Neural progenitor cell (in vitro differentiated cells): ENCODE measurements at regions not wholly inside any gene's neighbourhood (a gene's known extent, or its start where the extent isn't known, plus 50 kb on each side); places are given as distances from the start of the nearest gene placed in this dataset.

Experiments used
- DNase-seq: peaks from one replicate; pipeline ENCODE4 v3.0.0-alpha.2; 2016; ENCODE audit warnings: low spot score
- H2AFZ ChIP-seq: fragments of 200-600 bp; sonication (generic); replicated peaks from 2 replicates; pipeline ENCODE4 v1.6.1; 2016; ENCODE audit warnings: antibody characterized with exemption
- H3F3A ChIP-seq: fragments of 200-600 bp; sonication (generic); 2 replicates; pipeline ENCODE4 v1.6.1; 2016; ENCODE audit warnings: antibody characterized with exemption, low read depth
- H3K27ac ChIP-seq: fragments of 200-600 bp; sonication (generic); 2 replicates; pipeline ENCODE4 v1.5.1; 2016; ENCODE audit warnings: mild to moderate bottlenecking
- H3K27me3 ChIP-seq: fragments of 200-600 bp; sonication (generic); 2 replicates; pipeline ENCODE4 v1.6.1; 2016; ENCODE audit warnings: mild to moderate bottlenecking, moderate library complexity
- H3K36me3 ChIP-seq: fragments of 200-600 bp; sonication (generic); 2 replicates; pipeline ENCODE4 v1.5.1; 2016
- H3K4me1 ChIP-seq: fragments of 200-600 bp; sonication (generic); 2 replicates; pipeline ENCODE4 v1.6.1; 2016; ENCODE audit warnings: mixed run types
- H3K4me2 ChIP-seq: fragments of 200-600 bp; sonication (generic); 2 replicates; pipeline ENCODE4 v1.6.1; 2016
- H3K4me3 ChIP-seq: fragments of 200-600 bp; sonication (generic); 2 replicates; pipeline ENCODE4 v1.5.1; 2016
- H3K79me2 ChIP-seq: fragments of 200-600 bp; sonication (generic); 2 replicates; pipeline ENCODE4 v1.6.1; 2016; ENCODE audit warnings: low read depth
- H3K9ac ChIP-seq: fragments of 200-600 bp; sonication (generic); 2 replicates; pipeline ENCODE4 v1.6.1; 2016
- H3K9me3 ChIP-seq: fragments of 200-600 bp; sonication (generic); 2 replicates; pipeline ENCODE4 v1.5.1; 2016; ENCODE audit warnings: low read depth
- H4K20me1 ChIP-seq: fragments of 200-600 bp; sonication (generic); 2 replicates; pipeline ENCODE4 v1.6.1; 2016; ENCODE audit warnings: low read depth
- H3K27ac Mint-ChIP-seq: 3 replicates; pipeline ENCODE4 v1.8.0; 2021; ENCODE audit warnings: mixed read lengths
- H3K27me3 Mint-ChIP-seq: 2 replicates; pipeline ENCODE4 v1.8.0; 2022; ENCODE audit warnings: low read depth, mild to moderate bottlenecking, inconsistent platforms, moderate library complexity, mixed read lengths; ENCODE audit not compliant: insufficient read depth
- H3K36me3 Mint-ChIP-seq: 3 replicates; pipeline ENCODE4 v1.8.0; 2021; ENCODE audit warnings: mixed read lengths
- H3K4me1 Mint-ChIP-seq: 3 replicates; pipeline ENCODE4 v1.8.0; 2021; ENCODE audit warnings: mixed read lengths
- H3K4me3 Mint-ChIP-seq: 3 replicates; pipeline ENCODE4 v1.8.0; 2021; ENCODE audit warnings: mild to moderate bottlenecking, moderate library complexity, mixed read lengths
- H3K9me3 Mint-ChIP-seq: 3 replicates; pipeline ENCODE4 v1.8.0; 2020; ENCODE audit warnings: mixed read lengths
- CTCF ChIP-seq: fragments of 200-600 bp; sonication (generic); IDR thresholded peaks from 2 replicates; pipeline ENCODE4 v1.5.1; 2017; ENCODE audit warnings: antibody characterized with exemption, mild to moderate bottlenecking
- EZH2 ChIP-seq: fragments of 200-600 bp; sonication (generic); IDR thresholded peaks from 2 replicates; pipeline ENCODE4 v1.6.1; 2017; ENCODE audit warnings: antibody characterized with exemption, mild to moderate bottlenecking, moderate library complexity
- EZH2phosphoT487 ChIP-seq: fragments of 200-600 bp; sonication (generic); IDR thresholded peaks from 2 replicates; pipeline ENCODE4 v1.6.1; 2017; ENCODE audit warnings: antibody characterized with exemption

DNA sequence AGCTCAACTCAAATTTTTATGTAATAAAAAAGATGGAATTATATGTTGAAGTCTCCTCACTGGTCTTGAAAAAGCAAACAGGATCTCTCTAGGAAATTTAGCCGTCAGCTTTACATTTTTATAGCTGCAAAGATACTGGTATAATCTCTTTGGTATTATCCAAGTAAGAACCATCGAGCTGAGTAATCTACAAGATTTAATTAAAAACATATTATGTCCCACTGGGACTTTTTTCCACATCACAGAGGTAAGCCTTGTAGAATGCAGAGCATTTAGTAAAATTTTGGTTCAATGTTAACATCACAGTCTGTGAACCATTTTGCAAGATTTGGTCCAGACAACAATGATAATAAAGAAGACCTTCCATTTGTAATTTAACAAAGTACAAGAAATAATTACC lies 162.6 kb upstream of the SLC39A10 start:
- Mint-ChIP-seq H3K4me3 (no peak overlapping the region), H3K36me3 (no peaks in the 10 kb centered on the region), H3K27me3 (no peaks in the 10 kb centered on the region), H3K4me1 (peaks cover 5% of the 10 kb centered on the region), H3K9me3 (no peaks in the 10 kb centered on the region), H3K27ac (no peak overlapping the region)
- no peak overlapping the region for H3K9ac ChIP-seq
- TF ChIP-seq EZH2 (no peak), EZH2phosphoT487 (no peak), CTCF (no peak)
- no peaks in the 10 kb centered on the region for H3K27me3 ChIP-seq
- no peak overlapping the region for H3K4me3 ChIP-seq
- no peak for DNase-seq
- H3F3A ChIP-seq: no peaks in the 10 kb centered on the region
- no peak overlapping the region for H3K27ac ChIP-seq
- no peaks in the 10 kb centered on the region for H4K20me1 ChIP-seq
- H3K36me3 ChIP-seq: no peaks in the 10 kb centered on the region
- H2AFZ ChIP-seq: no peak overlapping the region
- H3K9me3 ChIP-seq: no peaks in the 10 kb centered on the region
- H3K4me2 ChIP-seq: no peak overlapping the region
- H3K79me2 ChIP-seq: no peaks in the 10 kb centered on the region
- H3K4me1 ChIP-seq: no peaks in the 10 kb centered on the region

- Mint-ChIP-seq H3K27me3 (no peaks in the 10 kb centered on the region), H3K4me1 (peaks cover 5% of the 10 kb centered on the region), H3K4me3 (no peak overlapping the region), H3K27ac (no peak overlapping the region), H3K9me3 (no peaks in the 10 kb centered on the region), H3K36me3 (no peaks in the 10 kb centered on the region)
- Histone ChIP-seq H3K9me3 (no peaks in the 10 kb centered on the region), H3K9ac (no peak overlapping the region), H3K27me3 (no peaks in the 10 kb centered on the region), H3K4me3 (no peak overlapping the region), H4K20me1 (no peaks in the 10 kb centered on the region), H2AFZ (no peak overlapping the region), H3K4me1 (no peaks in the 10 kb centered on the region), H3K4me2 (no peak overlapping the region), H3K27ac (no peak overlapping the region), H3K36me3 (no peaks in the 10 kb centered on the region), H3F3A (no peaks in the 10 kb centered on the region), H3K79me2 (no peaks in the 10 kb centered on the region)
- no peak for TF ChIP-seq CTCF
- no peak for TF ChIP-seq EZH2phosphoT487
- TF ChIP-seq EZH2: no peak
- DNase-seq: no peak
Observed at GRCh38 chr2:195493416-195493815, 163.6 kb upstream of the SLC39A10 start.

DNA sequence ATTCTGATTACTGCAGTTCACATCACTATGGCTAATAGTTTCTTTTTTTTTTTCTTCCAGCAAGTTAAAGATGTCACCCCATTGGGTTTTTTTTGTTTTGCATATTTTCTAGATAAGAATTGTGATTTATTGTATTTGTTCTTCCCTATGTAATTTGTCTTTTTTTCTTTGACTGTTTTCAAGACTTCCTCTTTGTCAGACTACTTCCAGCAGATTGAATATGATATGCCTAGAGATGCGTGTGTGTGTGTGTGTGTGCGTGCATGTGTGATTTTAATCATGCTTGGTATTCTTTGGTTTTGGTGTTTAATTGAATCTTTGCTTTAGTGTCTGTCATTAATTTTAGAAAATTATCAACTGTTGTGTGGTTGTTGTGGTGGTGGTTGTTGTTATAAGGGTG lies 166.7 kb upstream of the SLC39A10 start:
- no peaks in the 10 kb centered on the region for H3F3A ChIP-seq
- Mint-ChIP-seq H3K27ac (no peak overlapping the region), H3K9me3 (no peaks in the 10 kb centered on the region), H3K4me3 (no peak overlapping the region), H3K4me1 (peaks cover 8% of the 10 kb centered on the region), H3K27me3 (no peaks in the 10 kb centered on the region), H3K36me3 (no peaks in the 10 kb centered on the region)
- H2AFZ ChIP-seq: no peak overlapping the region
- no peaks in the 10 kb centered on the region for H3K79me2 ChIP-seq
- H3K9ac ChIP-seq: no peak overlapping the region
- H3K4me2 ChIP-seq: no peak overlapping the region
- no peaks in the 10 kb centered on the region for H3K27me3 ChIP-seq
- H3K4me3 ChIP-seq: no peak overlapping the region
- no peaks in the 10 kb centered on the region for H4K20me1 ChIP-seq
- no peaks in the 10 kb centered on the region for H3K9me3 ChIP-seq
- H3K27ac ChIP-seq: no peak overlapping the region
- TF ChIP-seq EZH2 (no peak), CTCF (no peak), EZH2phosphoT487 (no peak)
- H3K36me3 ChIP-seq: no peaks in the 10 kb centered on the region
- DNase-seq: no peak
- H3K4me1 ChIP-seq: no peaks in the 10 kb centered on the region

- no peak overlapping the region for H3K4me2 ChIP-seq
- no peaks in the 10 kb centered on the region for H3K27me3 ChIP-seq
- H3K4me3 Mint-ChIP-seq: no peak overlapping the region
- H3F3A ChIP-seq: no peaks in the 10 kb centered on the region
- H4K20me1 ChIP-seq: no peaks in the 10 kb centered on the region
- H3K27ac ChIP-seq: no peak overlapping the region
- TF ChIP-seq EZH2phosphoT487 (no peak), CTCF (no peak), EZH2 (no peak)
- H3K36me3 Mint-ChIP-seq: no peaks in the 10 kb centered on the region
- no peaks in the 10 kb centered on the region for H3K9me3 ChIP-seq
- no peak for DNase-seq
- no peak overlapping the region for H3K9ac ChIP-seq
- no peak overlapping the region for H3K27ac Mint-ChIP-seq
- H3K36me3 ChIP-seq: no peaks in the 10 kb centered on the region
- no peaks in the 10 kb centered on the region for H3K79me2 ChIP-seq
- H3K4me1 ChIP-seq: no peaks in the 10 kb centered on the region
- H3K4me3 ChIP-seq: no peak overlapping the region
- peaks cover 8% of the 10 kb centered on the region for H3K4me1 Mint-ChIP-seq
- no peaks in the 10 kb centered on the region for H3K27me3 Mint-ChIP-seq
- no peaks in the 10 kb centered on the region for H3K9me3 Mint-ChIP-seq
- H2AFZ ChIP-seq: no peak overlapping the region
Observed at GRCh38 chr2:195489101-195489500, 167.9 kb upstream of the SLC39A10 start.
